ENCODE measurements at regions not wholly inside any gene's neighbourhood (a gene's known extent, or its start where the extent isn't known, plus 50 kb on each side); places are given as distances from the start of the nearest gene placed in this dataset.

- CTCF ChIA-PET = no interaction called here
- H2AFZ ChIP-seq (ENCODE audit: control insufficient read depth, low read depth, low read length) = no peak overlapping the region
- H3K9me3 ChIP-seq (replicated peaks; ENCODE audit: control insufficient read depth, insufficient read depth, low read length) = no peaks in the 10 kb centered on the region
- H3K4me3 ChIP-seq = no peak overlapping the region
- no peaks in the 10 kb centered on the region for H4K20me1 ChIP-seq (ENCODE audit: control insufficient read depth, insufficient read depth)
- H3K79me2 ChIP-seq (ENCODE audit: control insufficient read depth, insufficient read depth, low read length) = no peaks in the 10 kb centered on the region
- H3K4me1 ChIP-seq (ENCODE audit: control insufficient read depth, insufficient read depth, low read length) = no peaks in the 10 kb centered on the region
- no peak for FAIRE-seq
- no peak overlapping the region for H3K9ac ChIP-seq (ENCODE audit: control insufficient read depth, insufficient read depth, low read length)
- intact Hi-C loops (cut with micrococcal nuclease; ENCODE audit: unreplicated experiment) (no loop called here), in situ Hi-C loops (cut with MboI) (no loop called here)
- WGBS (ENCODE audit: insufficient coverage, insufficient replicate concordance, low lambda C conversion rate, missing lambda C conversion rate) = 0% methylated on average over 1 of the region's 1 CpG
- no peaks in the 10 kb centered on the region for H3K27me3 ChIP-seq (replicated peaks in 1 of 2; ENCODE audit: control insufficient read depth in 2 of 2, insufficient read depth in 2 of 2, low read length in 1 of 2)
- H3K36me3 ChIP-seq (ENCODE audit: control insufficient read depth in 2 of 2, insufficient read depth in 2 of 2, low read length in 1 of 2) = no peaks in the 10 kb centered on the region
- no TSS peak for BruUV-seq (replicated peaks)
- SMC1A ChIA-PET (ENCODE audit: uncharacterized antibody, unreplicated experiment) = no interaction called here
- POLR2A ChIA-PET = no interaction called here
- no peak for ATAC-seq
- RAD21 ChIA-PET (ENCODE audit: unreplicated experiment) = no interaction called here
- H3K4me2 ChIP-seq (ENCODE audit: control insufficient read depth, insufficient read depth) = no peak overlapping the region
- no peak for DNase-seq (ENCODE audit: low read depth, low spot score)
- TF ChIP-seq SP1 (IDR thresholded peaks at IDR 0.05; ENCODE audit: low read depth, low read length) (no peak), RUNX3 (IDR thresholded peaks at IDR 0.05; ENCODE audit: low read length) (no peak), BCL11A (IDR thresholded peaks at IDR 0.05; ENCODE audit: low read depth, low read length) (no peak), MYB (IDR thresholded peaks at IDR 0.05; ENCODE audit: borderline replicate concordance, low read depth, low read length) (no peak), HDAC6 (IDR thresholded peaks at IDR 0.05; ENCODE audit: unreplicated experiment) (no peak), USF1 (IDR thresholded peaks at IDR 0.05; ENCODE audit: borderline replicate concordance, extremely low read length, insufficient read depth, low read depth, low read length) (no peak), RAD51 (IDR thresholded peaks at IDR 0.05) (no peak), SMC3 (IDR thresholded peaks at IDR 0.05; ENCODE audit: borderline replicate concordance, low read length) (no peak), SREBF2 (IDR thresholded peaks at IDR 0.05; ENCODE audit: low read length) (no peak), JUND (IDR thresholded peaks at IDR 0.05; ENCODE audit: low read depth, low read length) (no peak), ZNF687 (IDR thresholded peaks at IDR 0.05) (no peak), ZBED1 (IDR thresholded peaks at IDR 0.05; ENCODE audit: borderline replicate concordance) (no peak), NKRF (conservative IDR thresholded peaks at IDR 0.05) (no peak), BHLHE40 (IDR thresholded peaks at IDR 0.05; ENCODE audit: borderline replicate concordance in 1 of 2, low read depth in 2 of 2, low read length in 1 of 2) (no peak), MLLT1 (IDR thresholded peaks at IDR 0.05) (no peak)
- H3K27ac ChIP-seq (ENCODE audit: control insufficient read depth, insufficient read depth) = no peak overlapping the region
Measured at GRCh38 chrX:122133478-122133877, 1050.6 kb upstream of the GRIA3 start.

Data from GM12878 (cell line).